Fibroblast of the conjunctiva (primary cell): ENCODE measurements at regions not wholly inside any gene's neighbourhood (a gene's known extent, or its start where the extent isn't known, plus 50 kb on each side); places are given as distances from the start of the nearest gene placed in this dataset.
"Not testable (repeated sequence)": the region's sequence is repeated elsewhere in the genome, so short reads cannot be mapped to it uniquely, and the experiment has no call there.

Source experiments
- DNase-seq: peaks from one replicate; pipeline ENCODE4 v3.0.0-alpha.2; 2010; ENCODE audit warnings: low read depth

- no peak for DNase-seq
These were observed 90.8 kb downstream of the ARL4C start for GRCh38 chr2:234406085-234406484.

GRCh38 chr2:234405462-234405861, 91.4 kb downstream of the ARL4C start:
- no peak for DNase-seq

- DNase-seq, result no peak
These were observed 91.9 kb downstream of the ARL4C start for GRCh38 chr2:234404957-234405356.

- DNase-seq, result no peak
These were observed 93.1 kb downstream of the ARL4C start for GRCh38 chr2:234403751-234404150.

- DNase-seq, result no peak
These were observed 93.8 kb downstream of the ARL4C start for GRCh38 chr2:234403074-234403473.

- no peak for DNase-seq
These were observed 95.5 kb downstream of the ARL4C start for GRCh38 chr2:234401426-234401825.

GRCh38 chr2:234399451-234400246, 97.2 kb downstream of the ARL4C start:
- no peak for DNase-seq

GRCh38 chr2:234398531-234398930, 98.3 kb downstream of the ARL4C start:
- no peak for DNase-seq

- no peak for DNase-seq
These were observed 100.9 kb downstream of the ARL4C start for GRCh38 chr2:234395891-234396420.

- DNase-seq, result no peak
These were observed 102.4 kb downstream of the ARL4C start for GRCh38 chr2:234394450-234394849.

GRCh38 chr2:234393354-234393753, 103.5 kb downstream of the ARL4C start:
- no peak for DNase-seq

GRCh38 chr2:234392041-234392615, 104.8 kb downstream of the ARL4C start:
- DNase-seq, result no peak

- DNase-seq, result no peak
These were observed 105.3 kb downstream of the ARL4C start for GRCh38 chr2:234391625-234392024.

GRCh38 chr2:234389661-234390060, 107.2 kb downstream of the ARL4C start:
- DNase-seq, result not testable (repeated sequence)

GRCh38 chr2:234388591-234388990, 108.3 kb downstream of the ARL4C start:
- no peak for DNase-seq

GRCh38 chr2:234386971-234387370, 109.9 kb downstream of the ARL4C start:
- DNase-seq, result no peak

- no peak for DNase-seq
These were observed 114.8 kb downstream of the ARL4C start for GRCh38 chr2:234382131-234382530.

GRCh38 chr2:234378958-234379357, 117.9 kb downstream of the ARL4C start:
- not testable (repeated sequence) for DNase-seq

GRCh38 chr2:234378440-234378839, 118.4 kb downstream of the ARL4C start:
- DNase-seq, result peak; percentile 53

GRCh38 chr2:234377761-234378391, 119.0 kb downstream of the ARL4C start:
- peak; percentile 51 for DNase-seq

- no peak for DNase-seq
These were observed 120.7 kb downstream of the ARL4C start for GRCh38 chr2:234376229-234376628.

GRCh38 chr2:234375176-234375880, 121.6 kb downstream of the ARL4C start:
- DNase-seq, result no peak
